ENCODE measurements at regions not wholly inside any gene's neighbourhood (a gene's known extent, or its start where the extent isn't known, plus 50 kb on each side); places are given as distances from the start of the nearest gene placed in this dataset.

GRCh38 chr13:109897988-109898624 lies 111.7 kb upstream of the IRS2 start:
- H3K27ac ChIP-seq, result no peak overlapping the region
- TF ChIP-seq CTCF (conservative IDR thresholded peaks at IDR 0.05), result no peak

- no peak for TF ChIP-seq CTCF (conservative IDR thresholded peaks at IDR 0.05)
- H3K27ac ChIP-seq, result no peak overlapping the region
Measured at GRCh38 chr13:109892101-109892500, 105.7 kb upstream of the IRS2 start.

DNA sequence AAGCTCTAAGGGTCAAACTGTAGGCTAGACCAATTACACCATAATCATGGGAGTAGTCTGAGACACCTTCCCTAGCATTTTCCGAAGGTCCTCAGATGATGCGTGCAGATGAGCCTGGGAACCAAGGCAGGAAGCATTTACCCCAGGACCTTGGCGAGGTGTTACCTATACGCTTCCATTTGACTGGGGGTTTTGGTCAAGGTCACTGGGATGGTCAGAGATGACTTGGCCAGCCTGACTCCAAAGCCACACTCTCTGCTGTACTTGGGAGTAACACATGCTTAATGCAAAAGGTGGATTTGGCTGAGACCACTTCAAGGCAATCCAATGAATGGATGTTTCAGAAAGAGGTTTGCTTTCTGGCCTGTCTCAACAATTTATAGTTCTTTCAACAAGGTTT lies 98.9 kb upstream of the IRS2 start:
- TF ChIP-seq CTCF (conservative IDR thresholded peaks at IDR 0.05), result no peak
- H3K27ac ChIP-seq, result no peak overlapping the region

GRCh38 chr13:109884462-109884861 lies 98.1 kb upstream of the IRS2 start:
- no peak overlapping the region for H3K27ac ChIP-seq
- TF ChIP-seq CTCF (conservative IDR thresholded peaks at IDR 0.05), result no peak

DNA sequence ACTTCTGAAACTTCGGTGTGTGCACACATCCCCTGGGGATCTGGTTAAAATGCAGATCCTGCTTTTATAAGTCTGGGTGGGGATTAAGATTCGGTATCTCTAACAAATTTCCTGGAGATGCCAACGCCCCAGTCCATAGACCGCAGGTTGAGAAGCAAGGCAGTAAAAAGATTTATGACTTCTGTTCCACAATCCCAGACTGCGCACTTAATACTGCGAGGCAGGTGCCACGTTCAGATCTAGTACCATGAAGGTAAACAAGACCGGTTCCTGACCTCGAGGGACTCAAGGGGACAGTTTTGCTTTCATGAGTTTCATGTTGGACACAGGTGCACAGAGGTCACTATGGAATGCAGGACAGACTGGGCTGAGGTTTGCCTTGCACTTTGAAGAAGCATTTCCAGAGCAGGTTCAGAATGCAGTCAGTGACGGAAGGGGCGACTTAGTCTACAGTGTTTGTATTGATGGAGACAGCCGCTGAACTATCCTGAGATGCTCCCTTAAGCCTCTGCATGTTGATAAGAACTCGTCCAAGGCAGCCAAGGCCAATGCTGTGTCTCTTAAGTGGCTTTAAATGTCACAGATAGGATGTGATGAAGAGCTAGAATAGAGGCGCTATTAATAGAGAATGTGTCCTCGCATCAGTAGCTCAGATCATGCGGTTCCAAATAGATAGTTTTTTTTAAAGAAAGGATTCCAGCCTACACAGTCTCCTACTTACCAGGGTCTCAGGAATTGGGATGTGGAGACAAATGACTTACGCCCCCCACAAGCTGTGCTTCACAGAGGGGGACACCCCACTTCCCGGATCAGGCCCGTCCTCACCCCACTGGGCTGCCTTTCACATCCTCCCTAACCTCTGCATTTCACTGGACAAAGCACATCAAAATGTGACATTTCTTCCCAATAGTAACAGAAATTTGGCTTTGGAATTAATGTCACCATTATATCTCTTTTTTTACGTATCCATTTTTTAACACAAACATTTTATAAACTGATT lies 97.1 kb upstream of the IRS2 start:
- TF ChIP-seq CTCF (conservative IDR thresholded peaks at IDR 0.05), result no peak; the same call in 1 of the 2 replicates
- H3K27ac ChIP-seq, result peak overlapping the region; percentile 4

- TF ChIP-seq CTCF (conservative IDR thresholded peaks at IDR 0.05), result no peak
- no peak overlapping the region; the same call in 1 of the 2 replicates for H3K27ac ChIP-seq
Measured at GRCh38 chr13:109881961-109882558, 95.7 kb upstream of the IRS2 start.

- no peak overlapping the region; the same call in 1 of the 2 replicates for H3K27ac ChIP-seq
- TF ChIP-seq CTCF (conservative IDR thresholded peaks at IDR 0.05), result no peak
Measured at GRCh38 chr13:109881347-109881725, 95.0 kb upstream of the IRS2 start.

All from VCaP (cell line).